SK-N-SH (cell line): ENCODE measurements at regions not wholly inside any gene's neighbourhood (a gene's known extent, or its start where the extent isn't known, plus 50 kb on each side); places are given as distances from the start of the nearest gene placed in this dataset.

Source experiments
- CTCF ChIA-PET: fragments of 300-600, 350-600 bp; formaldehyde crosslinking; extraction: SDS; loops from one replicate; lab custom pipeline; 2021; lab: Yijun Ruan, JAX
- POLR2A ChIA-PET: fragments of 350-600 bp; sonication (Branson Sonifier 250); formaldehyde crosslinking; extraction: SDS; loops from one replicate; lab custom pipeline; 2020; ENCODE audit warnings: antibody characterized with exemption, inconsistent platforms; lab: Yijun Ruan, JAX
- DNase-seq: peaks from one replicate; pipeline ENCODE4 v3.0.0; 2012
- H2AFZ ChIP-seq: fragments of 200-600 bp; sonication (generic); 2 replicates; pipeline ENCODE4 v1.8.1; 2016; ENCODE audit warnings: antibody characterized with exemption, mild to moderate bottlenecking, low read depth
- H3F3A ChIP-seq: fragments of 200-600 bp; sonication (generic); replicated peaks from 2 replicates; pipeline ENCODE3; 2016; ENCODE audit warnings: antibody characterized with exemption, mild to moderate bottlenecking; ENCODE audit not compliant: insufficient read depth
- H3K27ac ChIP-seq, 2 experiments: fragments of 200-500 bp in 1 of 2; fragments of 200-600 bp in 1 of 2; sonication (Bioruptor generic) in 1 of 2; sonication (generic), shearing (Covaris generic) in 1 of 2; 2 replicates each; pipeline versions ENCODE4 v1.5.1 to v1.6.1; 2014 to 2016; ENCODE audit warnings: low read depth in 2 of 2, inconsistent platforms in 1 of 2, low read length in 1 of 2, mild to moderate bottlenecking in 1 of 2, mixed read lengths in 1 of 2
- H3K27me3 ChIP-seq: fragments of 200-600 bp; sonication (generic), shearing (Covaris generic); 2 replicates; pipeline ENCODE4 v1.6.1; 2016; ENCODE audit warnings: mixed run types; ENCODE audit not compliant: insufficient read depth
- H3K36me3 ChIP-seq, 2 experiments: fragments of 200-500 bp in 1 of 2; fragments of 200-600 bp in 1 of 2; sonication (Bioruptor generic) in 1 of 2; sonication (generic) in 1 of 2; replicated peaks in 1 of 2; 2 replicates each; pipeline versions ENCODE3 to v1.5.1; 2014 to 2016; ENCODE audit warnings: low read length in 1 of 2, mild to moderate bottlenecking in 1 of 2; ENCODE audit not compliant: insufficient read depth in 2 of 2, control insufficient read depth in 1 of 2
- H3K4me1 ChIP-seq, 2 experiments: fragments of 200-500 bp in 1 of 2; fragments of 200-600 bp in 1 of 2; sonication (Bioruptor generic) in 1 of 2; sonication (generic), shearing (Covaris generic) in 1 of 2; 2 replicates each; pipeline versions ENCODE4 v1.5.1 to v1.6.1; 2014 to 2016; ENCODE audit warnings: low read depth in 1 of 2, low read length in 1 of 2, mixed run types in 1 of 2; ENCODE audit not compliant: insufficient read depth in 2 of 2, control insufficient read depth in 1 of 2
- H3K4me2 ChIP-seq: fragments of 200-600 bp; sonication (generic), shearing (Covaris generic); 2 replicates; pipeline ENCODE4 v1.6.1; 2017; ENCODE audit warnings: mixed run types
- H3K4me3 ChIP-seq, 2 experiments: fragments of 200-500 bp in 1 of 2; fragments of 200-600 bp in 1 of 2; sonication (Bioruptor generic) in 1 of 2; sonication (generic), shearing (Covaris generic) in 1 of 2; 2 replicates each; pipeline versions ENCODE4 v1.5.1 to v1.8.1; 2014 to 2016; ENCODE audit warnings: low read depth in 2 of 2, inconsistent platforms in 1 of 2, low read length in 1 of 2, mild to moderate bottlenecking in 1 of 2, mixed read lengths in 1 of 2, moderate library complexity in 1 of 2
- H3K79me2 ChIP-seq: fragments of 200-600 bp; sonication (generic); 2 replicates; pipeline ENCODE4 v1.8.1; 2017; ENCODE audit warnings: mild to moderate bottlenecking; ENCODE audit not compliant: insufficient read depth
- H3K9ac ChIP-seq: fragments of 200-600 bp; sonication (generic); 2 replicates; pipeline ENCODE4 v1.6.1; 2017; ENCODE audit warnings: mixed run types
- H3K9me2 ChIP-seq: fragments of 200-600 bp; sonication (generic); 2 replicates; pipeline ENCODE4 v1.6.1; 2017; ENCODE audit warnings: mixed run types
- H3K9me3 ChIP-seq: fragments of 200-600 bp; sonication (generic); 2 replicates; pipeline ENCODE4 v1.6.1; 2017; ENCODE audit warnings: mixed run types, mild to moderate bottlenecking, moderate library complexity
- H4K20me1 ChIP-seq: fragments of 200-600 bp; sonication (generic); 2 replicates; pipeline ENCODE4 v1.6.1; 2017; ENCODE audit warnings: mild to moderate bottlenecking, mixed run types; ENCODE audit not compliant: insufficient read depth
- CHD2 ChIP-seq: fragments of 150-350 bp; IDR thresholded peaks from 2 replicates; pipeline ENCODE4 v1.6.1; 2018; ENCODE audit warnings: low read length; ENCODE audit not compliant: partially characterized antibody
- GATA2 ChIP-seq: sonication (generic); formaldehyde crosslinking; IDR thresholded peaks from 2 replicates; pipeline ENCODE4 v1.5.0; 2020; ENCODE audit warnings: mild to moderate bottlenecking, missing genetic modification reagents
- MXI1 ChIP-seq: IDR thresholded peaks from 2 replicates; pipeline ENCODE4 v1.6.1; 2012; ENCODE audit warnings: mild to moderate bottlenecking, low read depth, low read length, improper control_type of control experiment
- NFIC ChIP-seq: IDR thresholded peaks from 2 replicates; pipeline ENCODE4 v1.4.0; 2012; ENCODE audit warnings: borderline replicate concordance
- PBX3 ChIP-seq: IDR thresholded peaks from 2 replicates; pipeline ENCODE4; 2012
- POLR2AphosphoS5 ChIP-seq: IDR thresholded peaks from 2 replicates; pipeline ENCODE4 v1.6.1; 2012; ENCODE audit warnings: low read depth, low read length
- REST ChIP-seq: IDR thresholded peaks from 2 replicates; pipeline ENCODE4 v1.6.1; 2012; ENCODE audit warnings: mild to moderate bottlenecking, low read depth, low read length, moderate library complexity
- RFX5 ChIP-seq: IDR thresholded peaks from 2 replicates; pipeline ENCODE4 v1.6.1; 2012; ENCODE audit warnings: mild to moderate bottlenecking, improper control_type of control experiment, low read length
- RXRA ChIP-seq: IDR thresholded peaks from 2 replicates; pipeline ENCODE4 v1.4.0; 2012; ENCODE audit warnings: low read depth, mild to moderate bottlenecking, borderline replicate concordance
- SMC3 ChIP-seq: IDR thresholded peaks from 2 replicates; pipeline ENCODE4 v1.6.1; 2012; ENCODE audit warnings: low read depth, low read length, improper control_type of control experiment
- TAF1 ChIP-seq: IDR thresholded peaks from 2 replicates; pipeline ENCODE4 v1.6.1; 2012; ENCODE audit warnings: low read depth, mild to moderate bottlenecking, low read length, moderate library complexity, borderline replicate concordance
- TEAD4 ChIP-seq: IDR thresholded peaks from 2 replicates; pipeline ENCODE4 v1.4.0; 2012; ENCODE audit warnings: mild to moderate bottlenecking, borderline replicate concordance; ENCODE audit not compliant: insufficient read depth
- USF1 ChIP-seq: IDR thresholded peaks from 2 replicates; pipeline ENCODE4 v1.4.0; 2012; ENCODE audit warnings: low read depth, borderline replicate concordance
- WGBS: methylation state at CpG from one replicate; pipeline ENCODE4 v1.1.6; 2017; ENCODE audit warnings: low lambda C conversion rate; 5-methylcytosine and 5-hydroxymethylcytosine counted together

- H3K27ac ChIP-seq, result no peak overlapping the region
- H2AFZ ChIP-seq, result no peak overlapping the region
- no peaks in the 10 kb centered on the region for H3K4me1 ChIP-seq
- no peak for TF ChIP-seq CHD2
- no peak for TF ChIP-seq TAF1
- no peak for TF ChIP-seq POLR2AphosphoS5
- no peak for TF ChIP-seq NFIC
- no peak for TF ChIP-seq RFX5
- POLR2A ChIA-PET, result no interaction called here
- no peak overlapping the region for H3K9ac ChIP-seq
- no peaks in the 10 kb centered on the region for H3K36me3 ChIP-seq
- 20% methylated on average over 4 of the region's 4 CpGs for WGBS
- H3K9me2 ChIP-seq, result no peaks in the 10 kb centered on the region
- H4K20me1 ChIP-seq, result no peaks in the 10 kb centered on the region
- CTCF ChIA-PET, result no interaction called here
- H3K27me3 ChIP-seq, result no peaks in the 10 kb centered on the region; the same call in 1 of the 2 replicates
- no peak overlapping the region for H3K4me3 ChIP-seq
- H3F3A ChIP-seq, result no peaks in the 10 kb centered on the region
- H3K9me3 ChIP-seq, result no peaks in the 10 kb centered on the region
- DNase-seq, result no peak
- H3K4me2 ChIP-seq, result no peak overlapping the region
- no peaks in the 10 kb centered on the region for H3K79me2 ChIP-seq
Observed at GRCh38 chr14:55911776-55912175, 206.4 kb upstream of the PELI2 start.

GRCh38 chr14:55912344-55912743 is 205.9 kb upstream of the PELI2 start:
- Histone ChIP-seq H3K27me3 (no peaks in the 10 kb centered on the region; the same call in 1 of the 2 replicates), H3K4me1 (no peaks in the 10 kb centered on the region), H3K36me3 (no peaks in the 10 kb centered on the region), H2AFZ (no peak overlapping the region), H3F3A (no peaks in the 10 kb centered on the region), H3K9ac (no peak overlapping the region), H3K9me3 (no peaks in the 10 kb centered on the region), H3K4me3 (no peak overlapping the region), H3K79me2 (no peaks in the 10 kb centered on the region), H3K4me2 (no peak overlapping the region), H3K27ac (no peak overlapping the region), H3K9me2 (no peaks in the 10 kb centered on the region), H4K20me1 (no peaks in the 10 kb centered on the region)
- CTCF ChIA-PET, result no interaction called here
- TF ChIP-seq PBX3, result no peak
- TF ChIP-seq NFIC, result no peak
- TF ChIP-seq RFX5, result no peak
- no peak for TF ChIP-seq TEAD4
- no peak for TF ChIP-seq GATA2 (CRISPR knock-in tag)
- no peak for TF ChIP-seq MXI1
- TF ChIP-seq POLR2AphosphoS5, result no peak
- WGBS, result 6% methylated on average over 5 of the region's 5 CpGs
- no peak for DNase-seq
- POLR2A ChIA-PET, result no interaction called here

- H3K27me3 ChIP-seq, result peaks cover 6% of the 10 kb centered on the region; the same call in 1 of the 2 replicates
- no peaks in the 10 kb centered on the region for H3K79me2 ChIP-seq
- H2AFZ ChIP-seq, result no peak overlapping the region
- H3K9me3 ChIP-seq, result no peaks in the 10 kb centered on the region
- H3F3A ChIP-seq, result no peaks in the 10 kb centered on the region
- 10% methylated on average over 8 of the region's 8 CpGs for WGBS
- ChIA-PET POLR2A (no interaction called here), CTCF (no interaction called here)
- no peaks in the 10 kb centered on the region for H3K4me1 ChIP-seq
- no peak for DNase-seq
- no peaks in the 10 kb centered on the region for H3K36me3 ChIP-seq
- H3K9me2 ChIP-seq, result no peaks in the 10 kb centered on the region
- no peak overlapping the region for H3K4me3 ChIP-seq
- H4K20me1 ChIP-seq, result no peaks in the 10 kb centered on the region
- H3K4me2 ChIP-seq, result no peak overlapping the region
- H3K27ac ChIP-seq, result no peak overlapping the region
- no peak overlapping the region for H3K9ac ChIP-seq
- TF ChIP-seq RFX5 (no peak), PBX3 (no peak), USF1 (no peak), SMC3 (no peak), REST (no peak), RXRA (no peak), POLR2AphosphoS5 (no peak)
Observed at GRCh38 chr14:55913324-55914025, 204.7 kb upstream of the PELI2 start.
